HG02571 (cell line): ENCODE measurements at regions not wholly inside any gene's neighbourhood (a gene's known extent, or its start where the extent isn't known, plus 50 kb on each side); places are given as distances from the start of the nearest gene placed in this dataset.
"Not testable (repeated sequence)": the region's sequence is repeated elsewhere in the genome, so short reads cannot be mapped to it uniquely, and the experiment has no call there.

Source experiments
- ATAC-seq: cut with Tn5 transposase; IDR thresholded peaks from one replicate; pipeline ENCODE4 v1.9.1; 2021; ENCODE audit warnings: mild to moderate bottlenecking, moderate library complexity; ENCODE audit not compliant: unreplicated experiment

DNA sequence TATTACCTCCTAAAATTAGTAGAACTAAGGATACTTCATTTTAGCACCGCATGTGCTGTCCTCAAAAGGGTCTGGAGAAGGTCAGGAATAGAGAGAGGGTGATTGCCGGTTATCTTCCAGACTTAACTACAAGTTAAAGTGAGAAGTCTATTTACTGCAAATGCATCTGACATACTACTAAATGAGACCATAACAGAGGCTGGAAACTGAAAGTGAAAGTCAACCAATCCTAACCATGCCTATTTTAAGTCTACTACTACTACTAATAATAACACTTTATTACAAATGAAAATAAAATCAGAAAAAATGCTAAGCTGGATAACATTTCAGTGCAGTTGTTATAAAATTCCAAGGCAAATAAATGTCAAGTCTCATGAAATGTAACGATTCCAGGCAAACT is 244.7 kb downstream of the KIF20B start:
- no peak for ATAC-seq

DNA sequence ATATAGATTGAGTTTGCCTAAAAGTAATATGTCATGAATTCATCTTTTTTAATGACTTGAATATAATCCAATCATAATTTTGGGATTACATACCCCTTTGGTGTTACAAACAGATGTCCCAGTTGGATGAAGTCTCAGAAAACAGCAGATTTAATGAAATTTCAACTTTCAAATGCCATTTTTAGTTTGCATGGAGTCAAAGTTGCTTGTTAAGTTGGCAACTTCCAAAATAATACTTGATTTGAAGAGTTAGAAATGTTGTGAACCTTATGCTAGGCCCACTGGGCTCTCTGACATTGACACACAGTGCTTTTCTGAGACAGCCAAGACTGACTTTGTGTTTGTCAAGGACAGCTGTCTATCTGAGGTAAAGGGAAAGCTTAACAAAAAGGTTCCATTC is 248.1 kb downstream of the KIF20B start:
- no peak for ATAC-seq

GRCh38 chr10:89952325-89952724 is 250.9 kb downstream of the KIF20B start:
- no peak for ATAC-seq

DNA sequence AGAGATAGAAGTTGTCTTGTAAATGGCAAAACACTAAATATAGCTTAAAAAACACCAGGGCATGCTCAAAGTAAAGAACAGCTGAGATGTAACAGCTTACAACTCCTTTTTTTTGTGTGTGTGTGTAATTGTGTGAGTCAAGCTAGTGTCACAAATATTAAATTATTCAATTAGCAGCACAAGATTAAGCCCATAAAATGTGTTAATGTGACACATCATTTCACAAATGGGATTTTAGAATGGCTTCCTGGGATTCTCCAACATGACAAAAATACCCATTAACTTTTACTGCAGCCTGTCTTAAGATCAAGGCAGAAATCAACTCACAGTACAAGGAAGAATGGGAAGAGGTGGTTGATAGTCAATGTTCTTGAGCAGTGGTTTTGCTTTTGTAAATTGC is 251.4 kb downstream of the KIF20B start:
- ATAC-seq: no peak

GRCh38 chr10:89954061-89954460 is 252.7 kb downstream of the KIF20B start:
- ATAC-seq: no peak

DNA sequence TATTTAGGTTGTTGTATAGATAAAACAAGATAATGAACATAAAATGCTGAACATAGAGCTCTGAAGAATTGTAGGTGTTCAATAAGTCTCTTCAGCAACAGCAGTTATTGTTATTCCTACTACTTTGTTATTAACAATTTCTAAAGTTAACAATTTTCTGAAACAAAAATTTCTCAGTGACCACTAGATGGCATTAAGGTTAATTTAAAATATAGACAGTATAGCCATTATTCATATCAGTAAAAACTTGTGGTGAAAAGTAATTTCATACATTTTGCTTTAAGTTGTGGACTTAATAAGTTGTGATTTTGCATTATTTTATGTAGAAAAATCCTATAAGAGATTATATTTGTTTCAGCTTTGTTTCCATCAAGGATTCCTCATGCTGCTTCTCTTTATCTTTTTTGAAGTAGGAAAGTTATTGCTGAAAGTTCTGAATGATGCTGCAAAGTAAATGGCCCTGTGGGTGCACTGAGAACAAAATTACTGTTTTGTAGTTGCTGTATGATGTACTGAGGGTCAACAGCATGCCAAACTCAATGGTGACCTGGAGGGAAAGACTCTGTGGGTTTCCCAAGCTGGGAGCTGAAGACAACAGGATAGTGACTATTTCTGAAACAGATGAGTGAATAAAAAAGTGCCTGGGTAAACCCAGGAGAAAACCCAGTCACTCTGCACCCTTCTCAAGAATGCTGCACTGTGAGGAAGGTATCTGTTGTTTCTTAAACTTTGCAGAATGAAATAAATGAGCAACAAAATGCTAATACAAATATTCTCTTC is 253.6 kb downstream of the KIF20B start:
- ATAC-seq: no peak

GRCh38 chr10:89959433-89960110 is 258.2 kb downstream of the KIF20B start:
- no peak for ATAC-seq

DNA sequence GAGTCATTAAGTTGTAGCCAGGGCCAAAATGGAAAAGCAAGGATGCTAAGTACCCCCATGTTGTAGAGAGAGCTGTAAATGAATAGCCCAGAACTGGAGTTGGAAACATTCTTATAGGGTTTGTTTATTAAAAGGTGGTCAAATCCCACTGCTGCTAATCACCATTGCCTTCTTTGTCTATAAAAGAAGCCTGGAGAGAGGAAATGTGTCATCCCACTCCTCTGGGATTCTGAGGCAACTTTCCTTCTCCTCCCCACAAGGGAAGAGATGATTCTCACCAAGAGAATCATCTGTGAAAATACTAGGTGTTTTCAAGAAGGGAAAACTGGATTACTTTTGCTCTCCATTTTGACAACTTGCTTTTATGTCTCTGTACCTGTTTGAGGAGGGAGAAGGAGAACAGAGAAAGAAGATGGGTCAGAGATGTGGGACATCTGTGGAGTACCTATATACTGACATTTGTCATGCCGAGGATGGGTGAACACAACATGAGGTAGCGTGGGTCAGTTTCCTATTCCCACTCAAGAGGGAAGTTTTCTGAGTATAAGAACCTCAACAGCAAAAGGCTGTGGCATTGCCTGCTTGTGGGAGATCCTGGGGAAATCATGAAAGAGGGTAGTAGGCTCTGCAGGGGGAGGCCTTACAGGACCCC is 262.2 kb downstream of the KIF20B start:
- ATAC-seq: no peak

- no peak for ATAC-seq
Measured at GRCh38 chr10:89966211-89966610, 264.8 kb downstream of the KIF20B start.

DNA sequence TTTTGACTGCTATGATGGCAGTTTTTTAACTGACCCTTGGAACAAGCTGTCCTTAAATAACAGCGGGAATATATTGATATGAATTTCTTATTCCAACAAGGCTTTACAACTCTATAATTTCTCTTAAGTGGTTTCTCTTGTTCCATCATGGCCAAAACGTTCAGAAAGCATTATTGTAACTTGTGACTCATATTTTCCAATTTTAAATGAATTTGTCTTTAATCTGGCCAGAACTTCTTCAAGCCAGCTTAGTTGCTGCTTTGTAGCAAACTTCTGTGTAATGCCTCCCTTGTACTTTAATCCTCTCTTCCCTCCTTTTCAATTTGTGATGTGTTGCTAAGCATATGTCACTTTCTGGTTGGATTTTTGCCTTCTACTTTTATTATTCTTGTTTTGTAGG is 271.9 kb downstream of the KIF20B start:
- ATAC-seq: no peak

- no peak for ATAC-seq
Measured at GRCh38 chr10:89975071-89975470, 273.7 kb downstream of the KIF20B start.

DNA sequence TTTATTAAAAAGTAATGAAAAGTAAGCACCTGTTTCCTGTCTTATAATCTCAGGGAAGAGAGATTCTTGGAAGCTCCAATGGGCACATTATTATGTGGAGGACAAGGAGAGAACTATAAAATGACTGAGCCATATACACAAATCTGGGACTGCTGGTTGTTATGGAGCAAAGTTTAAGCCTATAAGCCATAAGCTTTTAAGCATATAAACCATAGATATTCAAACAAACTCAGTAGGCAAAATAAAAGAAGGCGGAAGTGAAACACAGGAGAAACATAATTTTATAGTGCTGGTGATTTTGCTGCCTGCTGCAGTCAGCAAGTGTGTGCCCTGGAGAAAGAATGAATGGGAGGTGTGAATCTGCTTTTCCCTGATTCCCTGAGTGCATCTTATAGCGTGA is 274.4 kb downstream of the KIF20B start:
- ATAC-seq: no peak

GRCh38 chr10:89978081-89978480 is 276.7 kb downstream of the KIF20B start:
- no peak for ATAC-seq

- no peak for ATAC-seq
Measured at GRCh38 chr10:89979726-89980125, 278.3 kb downstream of the KIF20B start.

DNA sequence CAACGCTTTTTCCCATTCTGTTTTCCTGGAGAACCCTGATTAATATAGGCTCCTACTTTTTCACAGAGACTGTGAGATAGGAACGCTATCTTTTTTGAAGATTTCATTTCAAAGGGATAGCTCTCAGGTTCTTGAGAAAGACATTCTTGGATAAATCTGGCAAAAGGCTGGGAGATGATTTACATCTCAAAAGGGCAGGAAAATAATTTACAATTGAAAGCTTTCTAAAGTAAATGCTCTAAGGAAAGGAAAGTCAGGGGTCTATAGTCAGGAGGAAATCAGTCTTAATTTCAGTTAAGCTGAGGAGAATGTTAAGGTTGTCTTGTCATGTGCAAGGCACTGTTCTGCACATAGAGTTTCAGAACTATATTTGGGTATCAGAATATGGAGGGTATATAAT is 278.8 kb downstream of the KIF20B start:
- no peak for ATAC-seq

- ATAC-seq: no peak
Measured at GRCh38 chr10:89981891-89982290, 280.5 kb downstream of the KIF20B start.

DNA sequence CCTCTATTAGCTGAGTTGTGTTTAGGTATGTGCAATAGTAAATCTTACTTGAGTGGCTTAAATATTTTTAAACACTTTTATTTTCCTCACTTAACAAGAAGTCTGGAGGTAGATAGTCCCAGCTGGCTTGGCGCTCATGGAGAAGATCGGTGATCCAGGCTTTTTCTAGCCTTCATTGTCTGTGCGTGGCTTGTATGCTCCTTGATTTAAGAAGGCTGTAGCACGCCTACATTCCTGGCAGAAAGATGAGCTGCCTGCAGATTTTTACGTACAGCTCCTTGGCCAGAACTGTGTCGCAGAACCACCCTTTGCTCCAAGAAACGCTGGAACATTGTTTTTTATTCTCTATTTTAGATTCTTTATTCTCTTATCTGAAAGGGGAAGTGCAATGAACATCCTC is 284.1 kb downstream of the KIF20B start:
- no peak for ATAC-seq

- ATAC-seq: not testable (repeated sequence)
Measured at GRCh38 chr10:89988361-89988760, 287.0 kb downstream of the KIF20B start.

- no peak for ATAC-seq
Measured at GRCh38 chr10:89992575-89992974, 291.2 kb downstream of the KIF20B start.

GRCh38 chr10:90007226-90007625 is 305.8 kb downstream of the KIF20B start:
- no peak for ATAC-seq

DNA sequence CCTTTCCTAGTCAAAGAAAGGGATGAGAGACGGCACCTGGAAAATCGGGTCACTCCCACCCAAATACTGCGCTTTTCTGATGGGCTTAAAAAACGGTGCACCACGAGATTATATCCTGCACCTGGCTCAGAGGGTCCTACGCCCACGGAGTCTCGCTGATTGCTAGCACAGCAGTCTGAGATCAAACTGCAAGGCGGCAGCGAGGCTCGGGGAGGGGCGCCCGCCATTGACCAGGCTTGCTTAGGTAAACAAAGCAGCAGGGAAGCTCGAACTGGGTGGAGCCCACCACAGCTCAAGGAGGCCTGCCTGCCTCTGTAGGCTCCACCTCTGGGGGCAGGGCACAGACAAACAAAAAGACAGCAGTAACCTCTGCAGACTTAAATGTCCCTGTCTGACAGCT is 309.9 kb downstream of the KIF20B start:
- not testable (repeated sequence) for ATAC-seq

- ATAC-seq: no peak
Measured at GRCh38 chr10:90018819-90019218, 317.4 kb downstream of the KIF20B start.
